ENCODE measurements at regions not wholly inside any gene's neighbourhood (a gene's known extent, or its start where the extent isn't known, plus 50 kb on each side); places are given as distances from the start of the nearest gene placed in this dataset.
A peak's percentile ranks its signal among the peaks of the same experiment; 100 is the strongest.
"Not testable (repeated sequence)": the region's sequence is repeated elsewhere in the genome, so short reads cannot be mapped to it uniquely, and the experiment has no call there.

DNA sequence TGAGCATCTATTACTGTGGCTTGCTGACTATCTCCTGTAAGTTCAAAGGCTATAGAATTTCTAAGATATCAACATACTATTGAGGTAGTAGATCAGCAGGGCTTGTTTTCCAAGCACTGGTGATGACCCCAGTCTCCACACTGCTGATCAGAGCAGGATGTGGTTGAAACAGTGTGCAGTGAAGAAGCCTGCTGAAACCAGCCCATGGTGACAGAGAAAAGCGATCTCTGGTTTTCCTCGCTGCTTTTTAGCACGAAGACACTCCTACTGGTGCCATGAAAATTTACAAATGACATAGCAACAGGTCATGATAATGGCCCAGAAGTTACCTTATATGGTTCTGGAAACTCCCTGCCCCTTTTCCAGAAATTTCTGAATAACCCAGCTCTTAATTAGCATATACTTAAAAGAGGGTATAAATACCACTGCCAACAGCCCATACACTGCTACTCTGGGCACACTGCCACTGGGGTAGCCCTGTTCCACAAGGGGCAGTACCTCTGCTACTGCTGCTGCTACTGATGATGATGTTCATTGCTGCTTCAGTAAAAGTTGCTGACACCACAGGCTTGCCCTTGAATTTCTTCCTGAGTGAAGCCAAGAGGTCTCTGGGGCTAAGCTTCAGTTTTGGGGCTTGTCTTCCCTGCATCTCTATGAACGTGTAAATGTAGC is 1689.5 kb upstream of the PCDH10 start:
- H3K4me3 ChIP-seq (ENCODE audit: low read length) = no peak overlapping the region
- no peak for DNase-seq (ENCODE audit: low read depth)
- TF ChIP-seq, protein P1, sequence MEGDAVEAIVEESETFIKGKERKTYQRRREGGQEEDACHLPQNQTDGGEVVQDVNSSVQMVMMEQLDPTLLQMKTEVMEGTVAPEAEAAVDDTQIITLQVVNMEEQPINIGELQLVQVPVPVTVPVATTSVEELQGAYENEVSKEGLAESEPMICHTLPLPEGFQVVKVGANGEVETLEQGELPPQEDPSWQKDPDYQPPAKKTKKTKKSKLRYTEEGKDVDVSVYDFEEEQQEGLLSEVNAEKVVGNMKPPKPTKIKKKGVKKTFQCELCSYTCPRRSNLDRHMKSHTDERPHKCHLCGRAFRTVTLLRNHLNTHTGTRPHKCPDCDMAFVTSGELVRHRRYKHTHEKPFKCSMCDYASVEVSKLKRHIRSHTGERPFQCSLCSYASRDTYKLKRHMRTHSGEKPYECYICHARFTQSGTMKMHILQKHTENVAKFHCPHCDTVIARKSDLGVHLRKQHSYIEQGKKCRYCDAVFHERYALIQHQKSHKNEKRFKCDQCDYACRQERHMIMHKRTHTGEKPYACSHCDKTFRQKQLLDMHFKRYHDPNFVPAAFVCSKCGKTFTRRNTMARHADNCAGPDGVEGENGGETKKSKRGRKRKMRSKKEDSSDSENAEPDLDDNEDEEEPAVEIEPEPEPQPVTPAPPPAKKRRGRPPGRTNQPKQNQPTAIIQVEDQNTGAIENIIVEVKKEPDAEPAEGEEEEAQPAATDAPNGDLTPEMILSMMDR (IDR thresholded peaks at IDR 0.05; ENCODE audit: insufficient read depth, low read depth, low read length, missing control alignments) = no peak

DNA sequence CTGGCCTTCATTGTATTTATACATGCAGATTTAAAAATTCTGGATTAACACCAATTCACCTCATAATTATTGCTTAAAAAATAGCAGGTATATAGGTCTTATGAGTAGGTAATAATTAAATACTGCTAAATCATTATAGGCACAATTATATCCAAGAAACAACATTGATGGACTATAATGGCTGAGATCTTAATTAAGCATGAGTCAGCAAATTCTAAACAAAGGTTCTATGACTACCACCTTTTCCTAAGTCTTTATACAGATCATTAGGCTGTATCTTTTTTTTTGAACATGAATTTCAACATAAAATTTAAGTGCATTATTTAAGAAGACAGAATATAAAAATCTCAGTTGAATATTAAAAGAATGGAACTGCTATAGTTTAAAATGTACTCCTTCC is 1678.7 kb upstream of the PCDH10 start:
- no peak overlapping the region for H3K4me3 ChIP-seq (ENCODE audit: low read length)
- DNase-seq (ENCODE audit: low read depth) = no peak
- TF ChIP-seq, protein P1 (IDR thresholded peaks at IDR 0.05; ENCODE audit: insufficient read depth, low read depth, low read length, missing control alignments) = no peak

DNA sequence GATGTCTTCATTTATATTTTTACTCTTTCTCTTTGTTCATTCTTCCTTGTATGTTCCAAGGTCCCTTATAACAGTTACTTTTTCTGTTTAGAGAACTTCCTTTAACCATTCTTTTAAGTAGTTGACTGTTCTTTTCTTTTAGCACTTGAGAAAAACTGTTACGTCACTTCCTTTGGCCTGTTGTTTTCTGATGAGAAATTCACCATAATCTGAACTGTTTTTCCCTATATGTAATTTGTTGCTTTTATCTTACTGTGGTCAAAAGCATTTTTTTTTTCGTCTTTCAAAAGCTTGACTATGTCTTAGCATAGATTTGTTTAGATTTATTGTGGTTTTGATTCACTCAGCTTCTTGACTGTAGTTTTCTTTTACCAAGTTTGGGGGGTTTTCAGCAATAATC is 1660.3 kb upstream of the PCDH10 start:
- DNase-seq (ENCODE audit: low read depth) = no peak
- TF ChIP-seq, protein P1 (IDR thresholded peaks at IDR 0.05; ENCODE audit: insufficient read depth, low read depth, low read length, missing control alignments) = no peak
- no peak overlapping the region for H3K4me3 ChIP-seq (ENCODE audit: low read length)

DNA sequence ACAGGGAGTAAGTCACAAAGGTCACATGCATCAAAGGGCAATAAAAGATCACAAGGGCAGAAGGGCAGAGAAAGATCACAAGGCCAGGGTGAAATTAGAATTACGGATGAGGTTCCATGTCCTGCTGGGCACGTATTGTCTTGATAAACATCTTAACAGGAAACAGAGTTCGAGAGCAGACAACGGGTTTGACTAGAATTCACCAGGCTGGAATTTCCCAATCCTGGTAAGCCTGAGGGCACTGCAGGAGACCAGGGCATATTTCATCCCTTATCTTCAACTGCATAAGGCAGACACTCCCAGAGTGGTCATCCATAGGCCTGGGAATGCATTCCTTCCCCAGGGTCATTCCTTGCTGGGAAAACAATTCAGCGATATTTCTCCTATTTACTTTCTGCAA is 1652.9 kb upstream of the PCDH10 start:
- not testable (repeated sequence) for DNase-seq (ENCODE audit: low read depth)

DNA sequence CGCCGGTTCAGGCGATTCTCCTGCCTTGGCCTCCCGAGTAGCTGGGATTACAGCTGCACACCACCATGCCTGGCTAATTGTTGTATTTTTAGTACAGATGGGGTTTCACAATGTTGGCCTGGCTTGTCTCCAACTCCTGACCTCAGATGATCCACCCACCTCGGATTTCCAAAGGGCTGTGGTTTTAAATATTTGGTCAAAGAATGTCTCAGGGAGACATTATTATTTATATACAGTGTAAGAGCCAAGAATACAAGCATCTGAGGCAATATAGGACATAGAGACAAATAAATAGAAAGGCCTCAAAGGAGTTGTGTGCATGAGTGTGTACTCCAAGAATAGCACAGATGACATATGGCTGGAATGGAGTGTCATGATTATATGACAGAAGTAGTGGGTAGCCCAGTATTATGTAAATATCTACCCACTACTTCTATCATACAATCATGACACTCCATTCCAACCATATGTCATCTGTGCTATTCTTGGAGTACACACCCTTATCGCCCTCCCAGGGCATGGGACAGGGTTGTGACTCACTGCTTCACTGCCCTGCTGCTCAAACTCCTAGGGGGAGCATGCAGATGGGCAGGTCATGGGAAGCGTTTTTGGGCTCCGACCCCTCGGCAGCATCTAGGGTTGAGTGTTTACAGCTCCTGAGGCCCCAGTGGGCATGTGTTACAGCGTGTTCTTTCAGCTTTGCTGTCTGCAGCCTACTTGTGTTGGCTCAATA is 1649.8 kb upstream of the PCDH10 start:
- peak; percentile 67 for DNase-seq (ENCODE audit: low read depth)
- TF ChIP-seq, protein P1 (IDR thresholded peaks at IDR 0.05; ENCODE audit: insufficient read depth, low read depth, low read length, missing control alignments) = no peak
- H3K4me3 ChIP-seq (ENCODE audit: low read length) = no peak overlapping the region

More for the DNA sequence above, 1652.9 kb upstream of the PCDH10 start:
- not testable (repeated sequence) for H3K4me3 ChIP-seq (ENCODE audit: low read length)

DNA sequence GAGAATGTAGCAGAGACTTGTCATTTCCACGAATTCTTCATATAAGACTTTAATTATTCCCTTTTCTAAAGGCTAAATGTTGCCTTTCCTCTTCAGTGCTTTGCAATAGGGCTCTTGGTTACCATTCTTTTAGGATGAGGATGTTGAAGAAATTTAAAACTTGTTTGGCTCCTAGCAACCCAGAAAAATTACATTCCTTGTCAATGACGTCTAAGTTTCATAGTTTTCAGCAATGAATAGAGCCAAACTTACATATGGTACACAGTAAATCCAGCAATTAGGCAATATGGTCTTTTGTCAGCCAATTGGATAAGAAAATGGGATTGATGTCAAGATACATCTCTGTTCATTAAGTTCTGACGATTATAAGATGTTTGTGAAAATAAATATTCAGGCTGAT is 1639.6 kb upstream of the PCDH10 start:
- DNase-seq (ENCODE audit: low read depth) = peak; percentile 18
- H3K4me3 ChIP-seq (ENCODE audit: low read length) = no peak overlapping the region
- TF ChIP-seq, protein P1 (IDR thresholded peaks at IDR 0.05; ENCODE audit: insufficient read depth, low read depth, low read length, missing control alignments) = no peak

DNA sequence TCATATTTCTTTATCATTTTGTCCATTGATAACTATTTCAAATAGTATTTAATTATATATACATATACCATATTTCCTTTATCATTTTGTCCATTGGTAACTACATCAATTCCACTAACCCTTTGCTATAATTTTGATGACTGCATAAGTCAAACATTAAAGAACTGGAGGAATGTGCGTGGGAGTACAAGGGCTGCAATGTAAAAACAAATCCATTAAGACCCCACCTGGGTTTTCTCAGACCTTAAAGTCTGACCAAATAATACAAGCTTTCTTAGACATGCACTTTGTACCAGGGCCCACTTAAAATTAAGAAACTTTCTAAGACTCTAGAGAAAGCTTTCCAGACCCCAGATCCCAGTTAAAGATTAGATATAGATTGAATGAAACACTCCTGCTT is 1622.4 kb upstream of the PCDH10 start:
- H3K4me3 ChIP-seq (ENCODE audit: low read length) = no peak overlapping the region
- TF ChIP-seq, protein P1 (IDR thresholded peaks at IDR 0.05; ENCODE audit: insufficient read depth, low read depth, low read length, missing control alignments) = no peak
- DNase-seq (ENCODE audit: low read depth) = no peak
